NCI-H2171 treated with DMSO at 0.1 percent for 48 hours (cell line): ENCODE measurements at regions not wholly inside any gene's neighbourhood (a gene's known extent, or its start where the extent isn't known, plus 50 kb on each side); places are given as distances from the start of the nearest gene placed in this dataset.

Experiments used
- DNase-seq: peaks from one replicate; lab custom pipeline; 2025; lab: John Stamatoyannopoulos, UW

GRCh38 chr20:7411075-7411474 is 529.2 kb downstream of the HAO1 start:
- DNase-seq = no peak

DNA sequence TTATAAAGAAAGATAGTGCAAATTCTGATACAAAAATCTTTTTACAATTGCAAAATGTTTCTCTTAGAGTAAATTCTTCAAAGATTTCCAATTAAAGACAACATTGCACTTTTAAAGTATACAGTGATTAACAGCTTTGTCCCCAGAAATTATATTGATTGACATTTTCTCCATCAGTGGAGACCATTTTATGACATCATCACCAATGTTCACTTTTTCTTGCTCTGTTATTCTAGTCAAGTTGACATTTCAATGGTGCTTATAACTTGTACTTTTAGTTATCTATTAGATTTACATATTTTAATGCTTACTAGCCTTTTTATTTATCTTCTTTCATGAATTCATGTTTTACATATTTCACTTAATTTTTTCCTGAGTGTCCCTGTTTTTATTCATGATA is 524.8 kb downstream of the HAO1 start:
- DNase-seq = no peak

GRCh38 chr20:7416382-7416781 is 523.9 kb downstream of the HAO1 start:
- no peak for DNase-seq

GRCh38 chr20:7420345-7420744 is 519.9 kb downstream of the HAO1 start:
- DNase-seq = no peak

GRCh38 chr20:7426890-7427496 is 513.3 kb downstream of the HAO1 start:
- DNase-seq = no peak

DNA sequence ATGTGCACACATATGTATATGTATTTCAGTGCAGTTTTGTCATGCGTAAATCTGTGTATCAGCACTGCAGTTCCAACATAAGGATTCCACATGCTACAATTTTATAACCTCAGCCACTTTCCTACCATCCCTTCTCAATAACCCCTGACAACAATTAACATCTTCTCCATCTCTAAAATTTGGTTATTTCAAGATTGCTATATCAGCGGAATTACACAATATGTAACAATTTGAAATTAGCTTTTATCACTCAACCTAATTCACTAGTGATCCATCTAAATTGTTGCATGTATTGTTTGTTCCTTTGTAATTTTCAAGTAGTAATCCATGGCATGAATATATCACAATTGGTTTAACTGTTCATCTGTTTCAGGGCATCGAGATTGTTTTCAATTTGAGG is 511.3 kb downstream of the HAO1 start:
- DNase-seq = no peak

DNA sequence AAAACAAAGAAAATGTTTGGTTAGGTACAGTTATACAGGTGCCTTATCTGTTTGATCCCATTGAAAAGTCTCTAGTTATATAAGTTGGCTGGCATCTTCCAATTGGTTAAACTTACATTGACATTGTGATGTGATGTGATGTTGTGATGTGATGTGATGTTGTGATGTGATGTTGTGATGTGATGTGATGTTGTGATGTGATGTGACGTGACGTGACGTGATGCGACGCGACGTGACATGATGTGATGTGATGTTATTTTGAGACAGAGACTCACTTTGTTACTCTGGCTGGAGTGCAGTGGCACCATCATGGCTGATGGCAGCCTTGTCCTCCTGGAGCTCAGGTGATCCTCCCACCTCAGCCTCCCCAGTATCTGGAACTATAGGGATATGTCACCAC is 507.6 kb downstream of the HAO1 start:
- no peak for DNase-seq

DNA sequence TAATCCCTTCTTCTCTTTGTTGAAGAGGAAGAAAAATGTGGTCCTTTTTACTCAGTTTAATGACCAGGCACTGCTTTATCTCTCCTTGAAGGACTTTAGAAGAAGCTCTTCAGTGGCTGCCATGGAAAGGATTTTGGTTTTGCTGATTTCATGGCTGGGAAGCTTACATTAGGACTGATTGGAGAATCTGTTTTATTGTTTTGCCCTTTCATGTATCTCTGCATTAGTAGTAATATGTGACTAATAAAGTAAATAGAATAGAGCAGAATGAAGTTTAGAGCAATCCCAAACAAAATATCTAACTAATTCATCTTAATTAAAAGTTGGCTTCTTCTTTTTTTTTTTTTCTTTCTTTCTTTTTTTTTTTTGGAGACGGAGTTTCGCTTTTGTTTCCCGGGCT is 502.9 kb downstream of the HAO1 start:
- no peak for DNase-seq

DNA sequence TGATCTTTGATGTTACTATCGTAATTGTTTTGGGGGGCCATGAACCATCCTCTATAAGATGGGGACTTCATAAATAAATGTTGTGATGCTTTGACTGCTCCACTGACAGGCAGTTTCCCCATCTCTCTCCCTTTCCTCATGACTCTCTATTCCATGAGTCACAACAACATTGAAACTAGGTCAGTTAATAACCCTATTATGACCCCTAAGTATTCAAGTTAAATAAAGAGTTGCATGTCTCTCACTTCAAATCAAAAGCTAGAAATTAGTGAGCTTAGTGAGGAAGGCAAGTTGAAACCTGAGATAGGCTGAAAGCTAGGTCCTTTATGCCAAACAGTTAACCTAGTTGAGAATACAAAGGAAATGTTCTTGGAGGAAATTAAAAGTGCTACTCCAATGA is 491.0 kb downstream of the HAO1 start:
- DNase-seq = no peak

- DNase-seq = no peak
These were observed 487.4 kb downstream of the HAO1 start for GRCh38 chr20:7452890-7453289.

DNA sequence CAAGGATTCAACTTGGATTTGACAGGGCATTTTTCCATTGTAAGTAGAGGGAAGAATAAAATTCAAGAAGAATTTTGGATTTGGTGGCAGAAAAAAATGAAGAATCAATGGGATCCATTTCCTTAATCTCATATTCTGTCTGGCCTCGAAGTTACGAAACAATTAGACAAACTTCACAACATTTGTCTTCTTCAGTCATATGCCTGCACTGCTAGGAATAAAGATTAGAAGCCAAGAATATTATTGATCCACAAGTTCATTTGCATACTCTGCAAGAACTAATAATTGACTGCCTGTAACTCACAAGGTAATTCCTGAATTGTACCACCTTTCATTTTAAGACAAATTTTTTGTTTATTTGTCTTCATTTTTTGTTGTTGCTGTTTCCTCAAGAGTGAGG is 486.2 kb downstream of the HAO1 start:
- DNase-seq = no peak

- no peak for DNase-seq
These were observed 481.8 kb downstream of the HAO1 start for GRCh38 chr20:7458459-7458858.

DNA sequence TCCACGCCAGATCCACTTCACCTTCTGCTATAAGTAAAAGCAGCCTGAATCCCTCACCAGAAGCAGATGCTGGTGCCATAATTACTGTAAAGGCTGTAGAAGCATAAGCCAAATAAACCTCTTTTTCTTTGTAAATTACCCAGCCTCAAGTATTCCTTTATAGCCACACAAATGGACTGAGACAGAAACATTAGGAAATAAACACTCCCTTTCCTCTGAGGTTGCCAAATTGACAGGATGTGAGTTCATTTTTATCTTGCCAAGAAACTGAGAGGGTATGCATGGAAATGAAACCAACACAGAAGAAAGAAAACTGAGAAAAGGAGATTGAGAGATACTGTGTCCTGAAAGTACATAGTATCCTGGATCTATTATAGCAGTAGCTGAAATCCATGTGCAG is 481.2 kb downstream of the HAO1 start:
- DNase-seq = no peak

DNA sequence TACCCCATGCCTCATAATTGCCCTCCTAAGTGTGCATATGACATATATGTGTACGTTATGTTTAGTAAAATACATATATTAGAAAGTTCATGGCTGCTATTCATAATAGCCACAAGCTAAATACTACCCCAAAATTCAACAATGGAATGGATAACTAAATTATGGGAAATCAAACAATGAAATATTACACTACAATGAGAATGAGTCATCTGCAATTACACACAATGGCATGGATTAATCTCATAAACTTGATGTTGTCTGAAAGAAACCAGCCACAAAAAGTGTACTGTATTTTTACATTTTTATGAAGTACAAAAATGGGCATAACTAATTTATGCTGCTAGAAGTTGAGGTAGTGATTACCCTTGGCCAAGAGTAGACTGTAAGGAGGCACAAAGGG is 477.0 kb downstream of the HAO1 start:
- no peak for DNase-seq

DNA sequence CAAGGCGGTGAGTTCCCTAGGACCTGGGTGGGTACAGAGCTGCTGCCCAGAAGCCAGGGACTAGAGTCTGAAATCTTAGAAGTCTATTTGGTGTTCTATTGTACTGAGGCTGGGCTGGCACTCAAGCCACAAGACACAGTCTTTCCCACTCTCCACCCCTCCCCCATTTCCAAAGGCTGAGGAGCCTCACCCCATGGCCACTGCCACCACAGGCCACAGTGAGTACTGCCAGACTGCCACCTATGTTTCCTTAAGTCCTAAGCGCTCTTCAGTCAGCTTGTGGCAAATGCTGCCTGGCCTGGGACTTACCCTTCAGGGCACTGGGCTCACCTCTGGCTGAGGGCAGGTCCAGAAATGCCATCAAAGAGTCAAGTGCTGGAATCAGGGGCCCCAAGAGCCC is 469.3 kb downstream of the HAO1 start:
- DNase-seq = no peak

- DNase-seq = no peak
These were observed 450.0 kb downstream of the HAO1 start for GRCh38 chr20:7490288-7490687.

- no peak for DNase-seq
These were observed 448.0 kb downstream of the HAO1 start for GRCh38 chr20:7492257-7492656.

DNA sequence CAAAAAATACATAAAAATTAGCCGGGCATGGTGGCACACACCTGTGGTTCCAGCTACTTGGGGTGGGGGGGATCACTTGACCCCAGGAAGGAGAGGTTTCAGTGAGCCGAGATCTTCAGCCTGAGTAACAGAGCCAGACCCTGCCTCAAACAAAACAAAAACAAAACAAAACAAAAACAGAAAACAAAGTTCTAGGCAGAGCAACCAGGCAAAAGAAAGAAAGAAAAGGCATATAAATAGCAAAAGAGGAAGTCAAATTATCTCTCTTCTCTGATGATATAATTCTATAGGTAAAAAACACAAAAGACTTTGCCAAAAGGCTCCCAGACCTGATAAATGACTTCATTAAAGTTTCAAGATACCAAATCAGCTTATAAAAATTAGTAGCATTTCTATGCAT is 446.9 kb downstream of the HAO1 start:
- DNase-seq = no peak

DNA sequence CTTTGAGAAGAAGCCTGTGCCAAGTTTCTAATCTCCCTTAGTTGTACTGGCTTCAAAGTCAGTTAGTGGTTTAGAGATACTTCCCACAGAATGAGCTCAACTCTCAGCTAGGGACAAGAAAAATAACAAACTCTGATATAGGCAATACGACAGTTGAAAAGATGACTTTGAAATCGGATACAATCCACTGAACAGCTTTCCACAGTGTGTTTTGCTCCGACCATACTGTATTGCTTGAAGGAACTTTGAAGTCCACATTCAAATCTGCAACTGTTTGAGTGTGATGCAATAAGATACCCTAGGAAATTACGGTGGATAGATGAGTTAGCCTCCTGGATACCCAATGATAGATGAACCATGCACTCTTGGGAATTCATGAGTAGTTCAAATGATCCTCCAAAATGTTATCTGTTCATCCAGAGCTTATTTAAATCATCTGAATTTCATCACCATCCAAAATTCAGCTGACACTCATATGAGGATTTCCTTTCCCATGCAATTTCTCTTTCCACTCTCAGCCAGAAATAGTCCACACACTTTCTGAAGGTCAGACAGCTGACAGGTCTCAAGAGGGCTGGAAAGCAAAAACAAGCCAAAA is 443.8 kb downstream of the HAO1 start:
- DNase-seq = no peak

- no peak for DNase-seq
These were observed 442.3 kb downstream of the HAO1 start for GRCh38 chr20:7497985-7498384.

- DNase-seq = no peak
These were observed 441.1 kb downstream of the HAO1 start for GRCh38 chr20:7499201-7499600.

DNA sequence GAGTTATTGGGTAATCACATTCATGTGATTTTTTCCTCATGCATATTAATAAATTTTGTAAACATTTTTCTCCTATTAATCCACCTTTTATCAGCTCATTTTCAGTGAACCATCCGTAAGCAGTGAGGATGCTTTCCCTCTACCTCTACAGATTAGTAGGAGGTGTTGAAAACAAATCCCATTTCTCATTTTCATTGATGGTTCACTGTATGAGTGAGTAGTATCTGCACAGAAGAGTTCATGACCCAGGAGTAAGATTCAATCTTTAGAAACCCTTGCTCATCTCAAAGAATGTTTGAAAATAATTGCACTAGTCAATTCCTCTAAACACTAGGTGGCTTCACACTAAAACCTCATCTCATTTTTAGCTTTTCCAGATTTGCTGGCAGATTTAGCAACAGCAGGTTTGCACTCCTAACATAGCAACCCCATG is 440.0 kb downstream of the HAO1 start:
- DNase-seq = no peak

GRCh38 chr20:7503501-7503900 is 436.8 kb downstream of the HAO1 start:
- no peak for DNase-seq

- no peak for DNase-seq
These were observed 435.0 kb downstream of the HAO1 start for GRCh38 chr20:7505152-7505834.
